Hematopoietic multipotent progenitor cell treated with erythropoietin and hydrocortisone succinate and interleukin-3 and kit ligand, for 8 days (in vitro differentiated cells): ENCODE measurements at regions not wholly inside any gene's neighbourhood (a gene's known extent, or its start where the extent isn't known, plus 50 kb on each side); places are given as distances from the start of the nearest gene placed in this dataset.

Experiments used
- DNase-seq: peaks from one replicate; pipeline ENCODE4 v3.0.0-alpha.2; 2015

GRCh38 chr6:165944002-165944466 is 223.6 kb downstream of the TBXT start:
- no peak for DNase-seq

DNA sequence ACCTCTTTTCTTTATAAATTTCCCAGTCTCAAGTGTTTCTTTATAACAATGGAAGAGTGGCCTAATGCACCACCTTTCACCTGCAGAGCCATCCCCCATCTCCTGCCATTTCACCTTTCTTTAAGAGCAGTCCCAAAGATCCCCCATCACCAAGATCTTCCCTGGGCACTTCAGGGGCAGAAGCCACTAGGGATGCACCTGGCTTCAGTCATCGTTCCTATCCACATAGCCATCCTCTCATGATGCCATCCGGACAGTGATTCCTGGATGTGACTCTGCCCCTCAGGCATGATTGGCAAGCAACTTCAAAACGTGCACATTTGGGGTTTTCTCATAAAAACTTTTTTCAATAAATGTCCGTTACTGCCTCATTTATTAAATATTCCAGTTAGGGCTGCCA is 225.9 kb downstream of the TBXT start:
- DNase-seq: no peak

DNA sequence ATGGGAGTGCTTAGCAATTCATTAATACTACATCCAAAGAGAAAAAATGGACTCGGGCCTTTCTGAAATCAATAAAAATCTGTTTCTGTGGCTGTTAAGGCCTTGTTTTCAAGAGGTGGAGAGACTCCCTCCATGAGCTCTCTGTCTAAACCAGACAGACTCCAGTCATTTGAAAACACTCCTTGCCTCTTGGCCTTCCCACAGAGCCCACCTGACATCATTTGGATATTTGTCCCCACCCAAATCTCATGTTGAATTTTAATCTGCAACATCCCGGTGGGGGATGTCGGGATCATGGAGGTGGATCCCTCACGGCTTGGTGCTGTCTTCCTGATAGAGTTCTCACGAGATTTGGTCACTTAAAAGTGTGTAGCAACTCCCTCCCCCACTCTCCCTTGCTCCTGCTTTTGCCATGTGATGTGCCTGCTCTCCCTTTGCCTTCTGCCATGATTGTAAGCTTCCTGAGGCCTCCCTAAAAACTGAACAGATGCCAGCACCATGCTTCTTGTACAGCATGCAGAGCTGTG is 226.3 kb downstream of the TBXT start:
- DNase-seq: no peak

GRCh38 chr6:165940366-165940765 is 227.3 kb downstream of the TBXT start:
- DNase-seq: no peak

DNA sequence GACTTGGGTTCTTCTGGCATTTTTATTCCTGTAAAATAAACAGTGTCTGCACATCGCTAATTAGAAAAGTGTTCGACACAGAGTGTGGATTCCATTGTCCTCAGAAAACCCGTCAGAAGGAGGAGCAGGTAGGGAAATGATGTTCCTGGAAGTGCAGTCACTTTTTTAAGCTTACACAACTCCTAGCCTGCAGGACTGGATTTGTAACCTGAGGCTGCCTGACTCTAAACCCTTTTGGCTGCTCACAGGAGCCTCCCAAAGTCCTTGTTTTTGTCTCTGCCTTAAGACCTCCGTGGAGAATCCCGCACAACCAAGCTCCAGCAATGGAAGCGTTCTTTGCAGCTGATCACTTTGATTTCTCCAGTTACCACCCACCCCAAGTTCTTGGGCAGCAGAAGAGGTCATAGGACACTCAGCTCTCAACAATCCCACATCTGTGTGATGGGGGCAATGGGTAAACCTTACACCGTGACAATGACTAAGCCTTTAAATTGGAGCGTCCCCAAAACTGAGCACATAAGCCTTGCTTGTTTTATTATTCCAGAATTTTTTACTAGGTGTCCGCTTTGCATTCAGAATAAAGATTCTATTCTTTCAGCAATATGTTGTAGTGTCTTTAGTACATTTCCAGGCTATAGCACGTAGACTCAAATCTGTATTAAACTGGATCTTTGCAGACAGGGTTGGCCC is 227.9 kb downstream of the TBXT start:
- DNase-seq: no peak

DNA sequence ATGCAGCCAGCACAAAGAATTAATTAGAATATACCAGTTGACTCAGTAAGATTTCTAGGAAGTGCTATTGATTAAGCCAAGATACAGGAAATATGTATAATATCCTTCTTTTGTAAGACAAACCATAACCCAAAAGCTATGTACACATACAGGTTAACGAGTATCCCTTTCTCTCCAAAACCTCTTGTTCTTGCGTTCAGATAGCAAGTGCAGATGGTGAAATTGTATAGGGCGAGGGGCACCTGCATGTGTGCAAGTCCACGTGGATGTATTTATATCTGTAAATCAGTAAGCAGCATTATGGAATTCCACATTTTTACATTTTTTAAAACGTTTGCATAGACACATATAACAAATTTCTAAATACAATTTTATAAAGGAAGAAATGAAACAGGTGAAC is 228.6 kb downstream of the TBXT start:
- no peak for DNase-seq

DNA sequence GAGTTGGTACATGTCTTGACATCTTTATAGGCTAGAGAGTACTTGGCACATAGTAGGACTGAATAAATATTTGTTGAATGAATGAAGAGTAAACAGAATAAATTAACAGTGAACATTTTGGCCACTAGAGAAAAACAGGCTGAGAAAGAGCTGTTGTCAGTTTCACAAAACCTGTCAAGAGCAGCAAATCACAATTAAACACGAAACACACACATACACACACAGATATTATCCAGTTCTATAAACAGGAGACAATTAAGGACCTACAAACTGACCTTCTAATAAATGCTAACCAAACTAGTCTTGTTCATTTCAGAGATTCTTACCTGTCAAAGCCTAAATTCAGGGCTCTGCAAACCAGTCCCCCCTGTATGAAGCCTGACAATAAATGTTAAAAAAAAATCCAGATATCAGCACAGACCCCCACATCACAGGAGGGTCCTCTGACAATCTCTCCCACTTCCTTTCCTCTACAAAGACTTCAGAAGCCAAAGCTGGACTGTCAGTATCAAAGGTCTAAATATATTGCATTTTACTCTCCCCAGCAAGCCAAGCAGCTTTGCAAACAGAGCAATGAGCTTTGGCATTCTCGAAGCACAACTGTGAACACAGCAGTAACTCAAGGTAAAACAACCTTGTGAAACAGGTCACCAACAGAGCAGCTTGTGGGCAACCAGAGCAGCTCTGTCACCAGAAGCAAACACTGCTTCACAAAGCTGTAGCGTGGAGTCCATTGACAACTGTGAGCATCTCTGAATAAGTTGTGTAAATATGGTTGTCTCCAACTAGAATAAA is 229.9 kb downstream of the TBXT start:
- DNase-seq: no peak

DNA sequence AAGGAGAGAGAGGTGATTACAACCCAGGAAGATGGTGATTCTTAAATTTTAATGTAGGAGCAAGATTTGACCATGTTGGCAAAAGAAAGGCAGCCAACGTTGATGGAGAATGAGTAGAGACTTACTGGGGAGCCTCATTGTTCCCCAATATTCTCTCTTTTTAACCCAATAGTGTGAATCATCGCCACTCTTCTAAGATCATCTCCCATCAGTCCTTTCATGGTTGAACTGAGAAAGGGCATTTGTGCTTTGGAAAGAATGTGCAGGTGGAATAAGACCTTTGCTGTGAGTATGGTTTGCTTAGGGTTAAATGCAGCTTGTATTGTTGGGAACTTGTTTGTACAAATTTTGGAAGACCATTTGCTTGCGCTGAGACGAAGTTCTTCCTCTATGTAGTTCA is 231.0 kb downstream of the TBXT start:
- DNase-seq: no peak

GRCh38 chr6:165936096-165936495 is 231.6 kb downstream of the TBXT start:
- no peak for DNase-seq

GRCh38 chr6:165931675-165932074 is 236.0 kb downstream of the TBXT start:
- no peak for DNase-seq

- DNase-seq: no peak
These were observed 236.9 kb downstream of the TBXT start for GRCh38 chr6:165930668-165931214.

DNA sequence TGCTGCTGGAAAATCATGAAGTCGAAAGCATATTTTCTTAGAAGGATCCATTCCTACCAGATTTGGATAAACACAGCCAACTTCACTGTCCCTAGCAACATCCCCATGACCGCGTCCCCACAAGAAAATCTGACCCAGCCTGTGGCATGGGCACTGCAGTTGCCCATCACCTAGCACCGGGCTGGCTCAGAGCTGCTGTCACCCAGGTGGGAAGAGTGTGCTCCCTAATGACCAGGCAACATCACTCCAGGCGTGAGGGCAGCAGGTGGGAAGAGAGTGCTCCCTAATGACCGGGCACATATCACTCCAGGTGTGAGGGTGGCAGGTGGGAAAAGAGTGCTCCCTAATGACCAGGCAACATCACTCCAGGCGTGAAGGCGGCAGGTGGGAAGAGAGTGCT is 238.0 kb downstream of the TBXT start:
- DNase-seq: no peak

DNA sequence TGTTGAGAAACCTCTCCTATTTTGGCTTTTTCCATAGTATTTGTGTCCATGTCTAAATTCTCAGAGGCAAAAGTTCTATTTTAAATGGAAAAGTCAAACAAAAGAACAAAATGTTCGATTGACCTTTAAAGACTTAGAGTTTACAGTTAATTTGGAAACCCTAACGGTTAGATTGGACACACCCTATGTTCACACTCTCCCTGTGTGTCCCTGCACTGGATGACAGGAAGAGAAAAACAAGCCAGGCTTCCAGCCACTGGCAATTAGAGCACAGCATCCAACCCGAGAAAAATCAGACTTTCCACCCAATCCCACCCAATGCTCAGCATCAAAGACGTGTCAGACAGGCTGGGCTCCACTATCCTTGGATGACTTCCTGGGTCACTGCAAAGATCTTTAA is 241.3 kb downstream of the TBXT start:
- DNase-seq: no peak

- no peak for DNase-seq
These were observed 242.0 kb downstream of the TBXT start for GRCh38 chr6:165925474-165926156.

DNA sequence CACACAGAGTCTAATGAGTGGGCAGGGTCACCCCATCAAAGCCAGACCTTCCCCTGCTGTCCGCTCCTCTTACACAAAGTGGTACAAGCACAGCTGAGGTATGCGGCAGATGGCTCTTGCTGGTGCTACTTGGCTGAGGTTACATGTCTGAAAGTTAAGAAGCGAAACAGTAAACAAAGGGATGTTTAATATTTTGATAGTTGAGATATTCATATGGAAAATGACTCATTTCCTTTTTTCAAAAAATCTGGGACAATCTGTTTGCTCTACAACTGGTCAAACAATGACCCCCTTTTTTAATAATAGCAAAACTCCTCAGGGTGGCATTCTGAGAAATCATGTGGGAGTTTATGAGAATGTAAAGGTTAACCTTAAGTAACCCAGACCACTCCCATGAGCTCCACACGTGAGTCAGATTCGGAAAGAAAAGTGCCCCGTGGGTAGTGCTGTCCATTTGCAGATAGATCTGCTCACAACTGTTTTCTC is 245.3 kb downstream of the TBXT start:
- no peak for DNase-seq

DNA sequence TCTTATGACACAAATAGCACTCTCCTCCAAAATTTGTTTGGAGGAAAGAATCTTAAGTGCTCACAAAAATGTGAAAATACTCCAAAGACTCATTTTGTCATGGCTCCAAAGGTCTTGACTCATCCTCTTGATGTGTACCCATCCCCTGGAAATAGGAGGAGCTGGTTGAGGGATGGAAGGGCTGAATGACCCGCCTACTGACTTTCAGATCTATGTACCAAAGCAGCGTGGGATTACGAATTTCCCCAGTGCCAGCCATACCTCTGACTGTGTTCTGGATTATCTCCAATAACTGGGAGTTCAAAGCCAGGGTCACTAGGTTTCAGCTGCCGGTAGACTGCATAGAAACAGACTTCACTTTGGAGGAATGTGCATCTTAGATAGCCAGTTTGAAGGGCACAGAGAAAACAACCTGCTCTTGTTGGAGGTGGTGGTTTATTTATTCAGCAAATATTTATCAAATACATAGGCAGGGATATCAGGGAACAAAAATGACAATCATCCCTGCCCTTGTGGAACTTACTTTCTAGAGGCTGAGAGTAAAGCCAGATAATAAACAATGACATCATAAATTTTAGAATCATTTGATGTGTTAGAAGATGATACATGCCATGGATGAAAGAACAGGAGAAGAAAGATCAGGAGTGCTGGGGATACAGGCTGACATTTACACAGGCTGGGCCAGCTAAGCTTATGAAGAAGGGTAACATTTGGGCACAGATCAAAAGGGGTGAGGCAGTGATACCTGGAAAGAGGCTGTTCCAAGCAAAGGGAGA is 246.6 kb downstream of the TBXT start:
- no peak for DNase-seq

DNA sequence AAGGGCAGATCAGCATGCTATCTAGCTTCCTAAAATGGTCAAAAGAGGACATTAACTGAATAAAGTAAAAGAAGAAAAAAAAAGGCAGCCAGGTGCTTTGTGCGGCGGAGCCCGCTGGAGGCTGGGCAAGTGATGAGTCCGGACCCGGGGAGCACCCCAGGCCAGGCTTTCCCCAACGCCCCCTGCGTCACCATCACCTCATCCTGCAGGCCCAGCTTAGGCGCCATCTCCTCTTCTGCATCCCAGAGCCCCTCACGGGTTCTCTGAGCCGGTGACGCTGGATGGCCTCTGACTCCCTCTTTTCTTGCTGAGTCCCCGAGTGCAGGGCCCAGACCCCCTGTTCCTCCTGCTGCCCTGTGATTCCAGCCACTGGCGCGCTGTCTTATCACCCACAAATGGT is 250.1 kb downstream of the TBXT start:
- no peak for DNase-seq

GRCh38 chr6:165915022-165915770 is 252.2 kb upstream of the PDE10A start:
- no peak for DNase-seq

- no peak for DNase-seq
These were observed 250.9 kb upstream of the PDE10A start for GRCh38 chr6:165913676-165914570.

- DNase-seq: no peak
These were observed 247.3 kb upstream of the PDE10A start for GRCh38 chr6:165910184-165910966.
